ENCODE measurements at regions not wholly inside any gene's neighbourhood (a gene's known extent, or its start where the extent isn't known, plus 50 kb on each side); places are given as distances from the start of the nearest gene placed in this dataset.
"Not testable (repeated sequence)": the region's sequence is repeated elsewhere in the genome, so short reads cannot be mapped to it uniquely, and the experiment has no call there.

DNA sequence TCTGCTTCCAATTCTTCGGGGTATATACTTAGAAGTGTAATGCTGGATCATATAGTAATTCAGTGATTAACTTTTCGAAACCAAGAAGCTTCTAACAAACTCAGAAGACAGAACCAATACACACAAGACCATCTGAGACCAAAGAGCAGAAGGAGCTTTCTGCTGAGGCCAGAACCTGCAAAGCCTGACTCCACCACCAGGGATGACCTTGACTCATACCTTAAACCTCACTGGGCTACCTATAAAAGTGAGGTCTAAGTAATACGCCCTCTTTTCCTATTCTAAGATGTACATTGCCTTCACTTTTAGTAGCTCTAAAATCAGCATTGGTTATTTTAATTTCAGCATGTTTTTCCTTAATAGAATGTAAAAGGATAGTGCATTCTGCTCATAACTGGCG, 84.8 kb downstream of the FOXF2 start:
- intact Hi-C loops (cut with micrococcal nuclease) = no loop called here
- Mint-ChIP-seq H3K4me3 (no peak overlapping the region), H3K36me3 (ENCODE audit: low read depth) (no peaks in the 10 kb centered on the region), H3K9me3 (no peaks in the 10 kb centered on the region), H3K27ac (no peak overlapping the region), H3K4me1 (ENCODE audit: low read depth) (no peaks in the 10 kb centered on the region), H3K27me3 (no peaks in the 10 kb centered on the region)

DNA sequence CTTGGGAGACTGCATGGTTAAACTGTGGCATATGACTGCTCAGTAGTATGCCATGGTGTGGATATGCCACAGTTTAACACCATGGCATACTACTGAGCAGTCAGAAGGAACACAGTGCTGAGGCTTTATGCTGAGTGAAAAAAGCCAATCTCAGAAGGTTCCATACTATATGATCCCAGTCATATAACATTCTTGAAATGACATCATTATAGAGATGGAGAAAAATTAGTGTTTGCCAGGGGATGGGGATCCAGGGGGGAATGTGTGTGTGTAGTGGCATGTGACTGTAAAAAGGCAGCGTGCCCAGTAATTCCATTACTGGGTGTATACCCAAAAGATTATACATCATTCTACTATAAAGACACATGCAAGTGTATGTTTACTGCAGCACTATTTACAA, 85.8 kb downstream of the FOXF2 start:
- intact Hi-C loops (cut with micrococcal nuclease) = no loop called here
- no peaks in the 10 kb centered on the region for H3K27me3 Mint-ChIP-seq

DNA sequence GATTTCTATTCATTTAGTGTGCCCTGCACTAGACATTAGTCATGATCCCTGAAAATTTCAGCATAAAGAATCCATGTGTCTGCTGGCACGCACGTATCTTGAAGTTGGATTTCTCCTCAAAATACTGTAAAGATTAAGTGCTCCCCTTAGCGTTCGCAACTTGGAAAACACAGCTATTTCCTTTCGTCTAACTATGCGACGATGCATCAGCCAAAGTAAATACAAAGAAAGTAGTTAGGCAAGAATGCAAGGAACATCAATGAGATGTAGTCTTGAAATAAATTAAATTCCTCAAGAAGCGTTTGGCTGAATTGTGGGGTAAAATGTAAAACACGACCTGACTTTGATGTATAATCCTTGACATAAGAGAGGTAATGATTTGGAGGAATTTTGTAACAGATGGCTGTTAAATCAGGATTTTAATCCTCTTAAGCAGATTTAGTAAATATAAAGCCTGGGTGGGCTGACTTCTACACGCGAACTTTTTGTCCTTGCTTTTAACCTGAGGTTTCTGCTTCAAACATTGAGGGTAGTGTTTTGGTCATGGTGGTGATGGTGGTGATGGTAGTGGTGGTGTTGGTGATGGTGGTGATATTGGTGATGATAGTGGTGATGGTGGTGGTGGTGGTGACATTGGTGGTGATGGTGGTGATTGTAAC, 88.2 kb downstream of the FOXF2 start:
- Mint-ChIP-seq H3K27ac (no peak overlapping the region), H3K4me1 (ENCODE audit: low read depth) (peaks cover 5% of the 10 kb centered on the region), H3K4me3 (no peak overlapping the region), H3K9me3 (no peaks in the 10 kb centered on the region), H3K36me3 (ENCODE audit: low read depth) (no peaks in the 10 kb centered on the region), H3K27me3 (no peaks in the 10 kb centered on the region)
- intact Hi-C loops (cut with micrococcal nuclease) = no loop called here

More for the DNA sequence above, 85.8 kb downstream of the FOXF2 start:
- Mint-ChIP-seq H3K9me3 (no peaks in the 10 kb centered on the region), H3K4me3 (no peak overlapping the region), H3K36me3 (ENCODE audit: low read depth) (no peaks in the 10 kb centered on the region), H3K4me1 (ENCODE audit: low read depth) (no peaks in the 10 kb centered on the region), H3K27ac (no peak overlapping the region)

DNA sequence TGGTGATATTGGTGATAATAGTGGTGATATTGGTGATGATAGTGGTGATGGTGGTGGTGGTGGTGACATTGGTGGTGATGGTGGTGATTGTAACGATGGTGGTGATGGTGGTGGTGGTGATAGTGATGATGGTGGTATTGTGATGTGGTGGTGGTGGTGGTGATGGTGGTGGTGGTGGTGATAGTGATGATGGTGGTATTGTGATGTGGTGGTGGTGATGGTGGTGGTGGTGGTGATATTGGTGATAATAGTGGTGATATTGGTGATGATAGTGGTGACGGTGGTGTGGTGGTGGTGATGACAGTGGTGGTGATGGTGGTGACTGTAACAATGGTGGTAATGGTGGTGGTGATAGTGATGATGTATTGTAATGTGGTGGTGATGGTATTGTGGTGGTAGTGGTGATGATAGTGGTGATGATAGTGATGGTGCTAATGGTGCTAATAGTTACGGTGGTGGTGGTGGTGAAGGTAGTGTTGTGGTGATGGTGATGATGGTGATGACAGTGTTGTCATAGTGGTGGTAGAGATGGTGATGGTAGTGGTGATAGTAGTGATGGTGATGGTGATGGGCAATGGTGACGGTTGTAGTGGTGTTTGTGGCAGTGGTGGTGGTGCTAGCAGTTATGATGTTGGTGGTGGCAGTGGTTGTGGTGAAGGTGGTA, 88.9 kb downstream of the FOXF2 start:
- H3K27me3 Mint-ChIP-seq; H3K4me1 Mint-ChIP-seq (ENCODE audit: low read depth); H3K27ac Mint-ChIP-seq; H3K36me3 Mint-ChIP-seq (ENCODE audit: low read depth); H3K4me3 Mint-ChIP-seq; intact Hi-C loops (cut with micrococcal nuclease); H3K9me3 Mint-ChIP-seq: not testable (repeated sequence)

DNA sequence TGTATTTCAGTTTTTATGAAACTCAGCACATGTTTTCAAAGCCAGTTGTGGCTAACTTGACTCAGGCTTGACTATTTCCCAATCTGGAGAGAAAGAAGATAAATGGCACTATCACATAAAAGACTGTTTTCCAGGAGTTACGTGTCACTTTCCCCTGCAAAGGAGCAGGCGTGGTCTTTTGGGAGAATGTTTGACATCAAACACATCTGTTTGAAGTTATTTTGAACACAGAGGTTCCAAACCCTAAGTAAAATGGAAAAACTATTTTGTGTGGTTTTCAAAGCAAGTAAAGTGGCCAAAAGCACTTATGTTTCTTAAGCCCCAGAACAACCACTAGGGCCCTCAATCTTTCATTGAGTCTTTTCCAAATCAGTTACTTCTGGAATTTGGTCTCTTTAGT, 89.7 kb downstream of the FOXF2 start:
- no peak overlapping the region for H3K27ac Mint-ChIP-seq
- peaks cover 5% of the 10 kb centered on the region for H3K4me1 Mint-ChIP-seq (ENCODE audit: low read depth)
- H3K4me3 Mint-ChIP-seq = no peak overlapping the region
- no peaks in the 10 kb centered on the region for H3K27me3 Mint-ChIP-seq
- H3K9me3 Mint-ChIP-seq = no peaks in the 10 kb centered on the region
- intact Hi-C loops (cut with micrococcal nuclease) = no loop called here
- H3K36me3 Mint-ChIP-seq (ENCODE audit: low read depth) = no peaks in the 10 kb centered on the region

DNA sequence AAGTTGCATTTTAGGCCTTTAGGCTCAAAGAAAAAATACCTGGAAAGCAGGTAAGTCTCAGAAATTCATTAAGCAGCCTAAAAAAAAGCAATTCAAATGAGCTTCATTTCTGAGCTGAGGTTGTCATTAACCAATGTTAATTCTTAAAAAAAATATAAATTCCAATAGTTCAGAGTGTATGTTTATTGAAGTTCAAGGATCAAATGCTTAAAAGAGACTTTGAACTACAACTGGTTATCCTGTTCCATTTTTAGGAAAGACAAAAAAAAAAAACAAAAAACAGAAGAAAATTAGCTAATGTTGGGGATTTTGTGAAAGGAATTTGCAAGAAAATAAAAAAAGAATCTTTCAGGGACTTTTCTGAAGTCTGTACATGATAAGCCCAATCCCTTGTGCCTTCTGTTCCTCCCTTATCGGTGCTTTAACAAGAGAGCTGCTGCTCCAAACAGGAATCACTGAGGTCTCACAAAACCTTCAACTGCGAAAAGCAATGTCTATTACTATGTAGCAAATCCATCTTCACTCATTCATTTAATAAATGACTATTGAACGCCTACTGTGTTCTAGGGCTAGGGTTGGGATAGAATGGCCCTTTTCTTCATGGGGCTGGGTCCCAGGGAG, 90.3 kb downstream of the FOXF2 start:
- no peaks in the 10 kb centered on the region for H3K27me3 Mint-ChIP-seq
- no peaks in the 10 kb centered on the region for H3K36me3 Mint-ChIP-seq (ENCODE audit: low read depth)
- intact Hi-C loops (cut with micrococcal nuclease) = no loop called here
- H3K9me3 Mint-ChIP-seq = no peaks in the 10 kb centered on the region
- H3K27ac Mint-ChIP-seq = no peak overlapping the region
- peaks cover 5% of the 10 kb centered on the region for H3K4me1 Mint-ChIP-seq (ENCODE audit: low read depth)
- H3K4me3 Mint-ChIP-seq = no peak overlapping the region

DNA sequence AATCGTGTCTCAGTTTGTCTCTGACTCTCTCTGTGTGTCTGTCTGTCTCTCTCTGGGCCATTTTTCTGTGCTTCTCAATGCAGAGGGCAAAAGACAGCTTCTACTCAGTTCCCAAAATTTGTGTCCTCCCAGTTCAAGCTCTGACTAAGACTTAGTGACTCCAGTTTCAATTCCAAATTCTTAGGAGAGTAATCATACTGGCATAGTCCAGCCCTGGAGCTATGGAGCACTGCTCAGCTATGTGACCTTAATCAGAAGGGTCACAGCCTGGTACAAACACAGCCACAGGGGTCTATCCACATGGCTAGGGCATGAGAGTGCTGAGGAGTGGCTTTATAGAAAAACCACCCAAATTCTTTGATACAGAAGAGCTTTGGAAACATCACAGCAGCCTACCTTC, 91.9 kb downstream of the FOXF2 start:
- no peaks in the 10 kb centered on the region for H3K36me3 Mint-ChIP-seq (ENCODE audit: low read depth)
- H3K4me3 Mint-ChIP-seq = no peak overlapping the region
- intact Hi-C loops (cut with micrococcal nuclease) = no loop called here
- H3K4me1 Mint-ChIP-seq (ENCODE audit: low read depth) = peaks cover 5% of the 10 kb centered on the region
- no peaks in the 10 kb centered on the region for H3K9me3 Mint-ChIP-seq
- H3K27me3 Mint-ChIP-seq = peaks cover 1% of the 10 kb centered on the region
- no peak overlapping the region for H3K27ac Mint-ChIP-seq

DNA sequence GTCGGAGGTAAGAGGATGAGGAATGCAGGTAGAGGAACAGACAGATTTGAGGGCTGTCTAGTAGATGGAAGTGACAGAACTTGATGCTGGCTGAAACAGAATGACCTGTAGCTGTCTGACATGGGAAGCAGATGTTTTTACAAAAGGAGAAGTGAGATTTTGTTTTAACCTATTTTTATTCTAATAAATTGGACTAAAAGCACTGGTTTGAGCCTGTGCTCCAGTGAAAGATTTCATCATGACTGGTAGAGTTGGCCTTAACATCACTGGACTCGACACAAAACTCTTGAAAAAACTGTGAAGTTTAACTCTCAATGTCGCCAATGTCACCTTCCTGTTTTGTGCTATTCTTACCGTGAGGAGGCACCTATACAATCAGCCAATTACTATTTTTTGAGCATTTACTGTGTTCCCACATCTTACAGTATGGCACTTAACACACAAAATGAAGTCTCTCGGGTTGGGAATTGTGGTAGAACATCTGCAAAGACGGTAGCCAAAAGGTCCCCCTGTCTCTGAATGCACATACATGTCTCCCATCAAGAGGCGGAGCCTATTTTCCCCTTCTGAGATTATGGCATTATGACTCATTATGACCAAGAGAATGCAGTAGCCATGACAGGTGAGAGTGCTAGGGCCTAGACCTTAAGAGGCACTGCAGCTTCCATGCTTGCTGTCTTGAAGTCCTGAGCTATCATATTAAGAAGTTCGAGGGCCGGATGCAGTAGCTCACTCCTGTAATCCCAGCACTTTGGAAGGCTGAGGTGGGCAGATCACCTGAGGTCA, 93.2 kb downstream of the FOXF2 start:
- Mint-ChIP-seq H3K4me3 (no peak overlapping the region), H3K4me1 (ENCODE audit: low read depth) (peaks cover 5% of the 10 kb centered on the region), H3K27ac (no peak overlapping the region), H3K27me3 (peaks cover 1% of the 10 kb centered on the region), H3K9me3 (no peaks in the 10 kb centered on the region), H3K36me3 (ENCODE audit: low read depth) (no peaks in the 10 kb centered on the region)
- intact Hi-C loops (cut with micrococcal nuclease) = no loop called here

DNA sequence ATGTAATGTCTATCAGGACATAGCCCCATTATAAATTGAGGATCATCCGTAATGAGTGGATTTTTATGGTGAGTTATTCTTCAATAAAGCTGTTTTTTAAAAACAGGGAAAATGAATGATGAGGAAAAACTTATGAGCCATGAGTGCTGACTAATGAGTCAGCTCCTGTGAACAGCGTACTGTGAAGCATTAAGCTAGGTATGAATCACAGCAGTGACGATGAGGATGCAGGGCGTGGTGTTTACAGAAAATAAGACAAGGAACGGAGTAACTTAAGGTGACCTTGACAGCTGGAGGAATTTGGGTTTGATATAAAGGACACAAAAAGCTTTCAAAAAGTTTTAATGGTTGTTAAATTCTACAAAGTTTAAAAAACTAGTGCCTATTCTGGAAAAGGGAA, 96.3 kb downstream of the FOXF2 start:
- no peak overlapping the region for H3K4me3 Mint-ChIP-seq
- H3K9me3 Mint-ChIP-seq = no peaks in the 10 kb centered on the region
- H3K4me1 Mint-ChIP-seq (ENCODE audit: low read depth) = peaks cover 5% of the 10 kb centered on the region
- no peaks in the 10 kb centered on the region for H3K36me3 Mint-ChIP-seq (ENCODE audit: low read depth)
- peaks cover 1% of the 10 kb centered on the region for H3K27me3 Mint-ChIP-seq
- intact Hi-C loops (cut with micrococcal nuclease) = no loop called here
- H3K27ac Mint-ChIP-seq = no peak overlapping the region

DNA sequence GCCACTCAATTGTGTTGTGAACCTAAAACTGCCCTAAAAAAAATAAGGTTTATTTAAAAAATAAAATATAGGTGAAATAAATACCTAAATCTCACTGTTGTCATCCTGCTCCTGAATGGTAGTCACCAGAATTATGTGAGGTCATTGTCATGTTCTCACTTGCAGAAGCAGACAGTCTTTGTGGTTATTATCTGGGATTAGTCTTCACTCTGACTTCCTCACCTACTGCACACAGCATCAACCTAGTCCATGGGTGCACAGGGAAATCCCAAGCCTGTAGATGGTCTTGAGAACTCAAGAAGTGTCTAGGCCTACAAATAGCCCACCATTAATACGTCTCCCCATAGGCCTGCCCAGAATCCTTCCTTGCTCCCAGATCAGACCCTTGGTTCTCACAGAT, 97.0 kb downstream of the FOXF2 start:
- no peaks in the 10 kb centered on the region for H3K36me3 Mint-ChIP-seq (ENCODE audit: low read depth)
- peaks cover 1% of the 10 kb centered on the region for H3K27me3 Mint-ChIP-seq
- peaks cover 5% of the 10 kb centered on the region for H3K4me1 Mint-ChIP-seq (ENCODE audit: low read depth)
- no peak overlapping the region for H3K27ac Mint-ChIP-seq
- intact Hi-C loops (cut with micrococcal nuclease) = no loop called here
- no peaks in the 10 kb centered on the region for H3K9me3 Mint-ChIP-seq
- H3K4me3 Mint-ChIP-seq = no peak overlapping the region

DNA sequence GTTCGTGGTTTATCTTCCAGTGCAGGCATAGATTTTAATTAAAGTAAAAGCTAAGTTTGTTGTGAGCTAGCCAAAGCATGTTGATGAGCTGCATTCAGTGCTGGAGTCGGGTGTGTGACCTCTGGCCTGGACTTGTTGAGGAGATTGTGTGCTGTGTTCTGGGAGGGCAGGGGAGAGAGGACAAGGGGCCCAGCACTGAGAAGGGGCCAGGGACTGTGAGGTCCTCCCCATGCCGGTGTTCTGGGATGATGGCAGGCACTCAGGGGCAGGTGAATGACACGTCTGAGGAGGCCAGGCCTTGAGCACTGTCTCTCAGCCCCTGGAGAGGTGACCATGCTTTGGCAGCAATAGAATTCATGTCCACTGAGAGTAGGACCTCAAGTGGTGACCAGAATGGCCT, 97.9 kb downstream of the FOXF2 start:
- intact Hi-C loops (cut with micrococcal nuclease) = no loop called here
- Mint-ChIP-seq H3K4me1 (ENCODE audit: low read depth) (peaks cover 2% of the 10 kb centered on the region), H3K27me3 (peaks cover 1% of the 10 kb centered on the region), H3K4me3 (no peak overlapping the region), H3K9me3 (no peaks in the 10 kb centered on the region), H3K36me3 (ENCODE audit: low read depth) (no peaks in the 10 kb centered on the region), H3K27ac (no peak overlapping the region)

DNA sequence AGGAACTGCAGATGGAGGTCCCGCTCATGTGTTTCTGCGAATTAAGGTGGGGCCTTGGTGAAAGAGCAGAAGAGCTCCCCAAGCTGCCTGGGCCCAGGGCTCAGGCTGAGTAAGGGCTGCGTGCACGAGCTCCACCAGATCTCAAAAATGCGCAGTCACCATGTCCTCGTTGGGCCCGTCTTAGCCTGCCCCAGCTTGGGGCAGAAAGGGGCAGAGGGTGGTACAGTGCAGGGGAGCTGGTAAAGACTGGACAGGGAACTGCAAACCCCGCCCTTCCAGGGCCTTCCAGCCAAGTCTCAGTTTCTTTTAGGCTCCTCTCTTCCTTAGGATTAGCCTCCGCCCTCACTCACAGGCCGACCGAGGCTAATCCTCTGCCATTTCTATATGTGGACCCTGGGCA, 101.6 kb downstream of the FOXF2 start:
- no peaks in the 10 kb centered on the region for H3K27me3 Mint-ChIP-seq
- no peak overlapping the region for H3K4me3 Mint-ChIP-seq
- no peaks in the 10 kb centered on the region for H3K4me1 Mint-ChIP-seq (ENCODE audit: low read depth)
- H3K27ac Mint-ChIP-seq = no peak overlapping the region
- intact Hi-C loops (cut with micrococcal nuclease) = no loop called here
- H3K9me3 Mint-ChIP-seq = no peaks in the 10 kb centered on the region
- no peaks in the 10 kb centered on the region for H3K36me3 Mint-ChIP-seq (ENCODE audit: low read depth)

DNA sequence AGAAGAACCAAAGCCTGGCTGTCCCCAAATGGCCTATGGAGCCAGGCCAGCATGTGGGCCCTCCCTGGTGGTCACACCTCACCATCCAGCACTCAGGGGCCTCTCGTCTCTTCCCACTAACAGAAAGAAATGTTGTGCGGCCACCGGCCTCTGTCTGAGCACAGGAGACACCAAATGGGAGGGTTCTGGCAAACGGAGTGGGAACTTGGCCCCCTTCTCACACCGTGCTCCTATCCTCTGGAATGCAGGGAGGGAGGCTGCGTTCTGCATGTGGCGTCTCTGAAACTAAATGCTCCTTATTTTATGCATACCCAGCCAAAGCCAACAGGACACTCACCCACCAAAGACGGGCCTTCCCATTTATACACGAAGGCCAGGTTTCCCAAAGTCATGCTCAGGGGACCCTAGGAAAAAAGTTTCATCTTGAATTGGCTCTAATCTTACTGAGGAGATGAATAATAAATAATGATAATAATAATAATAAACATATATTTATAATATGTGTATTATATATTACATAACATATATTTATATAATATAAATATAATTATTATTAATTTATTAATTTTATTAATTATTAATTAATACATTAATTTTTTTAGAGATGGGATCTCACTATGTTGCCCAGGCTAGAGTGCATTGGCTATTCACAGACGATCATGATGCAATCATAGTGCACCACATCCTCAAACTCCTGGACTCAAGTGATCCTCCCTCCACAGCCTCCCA, 102.4 kb downstream of the FOXF2 start:
- no peaks in the 10 kb centered on the region for H3K9me3 Mint-ChIP-seq
- intact Hi-C loops (cut with micrococcal nuclease) = no loop called here

DNA sequence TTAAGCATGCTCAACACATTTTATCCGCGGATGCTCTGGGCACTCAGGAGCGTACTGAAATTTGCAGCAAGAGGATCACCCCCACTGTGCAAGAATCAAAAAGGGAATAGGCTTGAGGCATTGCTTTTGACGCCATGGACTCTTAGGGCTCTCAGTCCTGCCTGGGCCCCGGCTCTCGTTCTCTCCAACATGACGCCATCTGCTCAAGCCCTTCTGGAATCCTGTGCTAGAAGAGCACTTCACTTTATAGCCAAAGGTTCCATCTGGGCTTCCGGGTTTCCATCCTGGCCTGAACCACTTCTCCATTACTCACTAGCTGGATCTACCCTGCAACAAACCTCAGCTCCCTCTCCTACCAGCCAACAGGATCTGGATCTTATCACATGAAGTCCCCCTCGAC, 105.3 kb downstream of the FOXF2 start:
- no peaks in the 10 kb centered on the region for H3K36me3 Mint-ChIP-seq (ENCODE audit: low read depth)
- intact Hi-C loops (cut with micrococcal nuclease) = no loop called here
- H3K27ac Mint-ChIP-seq = no peak overlapping the region
- H3K9me3 Mint-ChIP-seq = no peaks in the 10 kb centered on the region
- H3K4me3 Mint-ChIP-seq = no peak overlapping the region
- no peaks in the 10 kb centered on the region for H3K27me3 Mint-ChIP-seq
- no peaks in the 10 kb centered on the region for H3K4me1 Mint-ChIP-seq (ENCODE audit: low read depth)

More for the DNA sequence above, 102.4 kb downstream of the FOXF2 start:
- H3K27me3 Mint-ChIP-seq = no peaks in the 10 kb centered on the region
- no peaks in the 10 kb centered on the region for H3K36me3 Mint-ChIP-seq (ENCODE audit: low read depth)
- no peak overlapping the region for H3K4me3 Mint-ChIP-seq
- H3K4me1 Mint-ChIP-seq (ENCODE audit: low read depth) = no peaks in the 10 kb centered on the region
- H3K27ac Mint-ChIP-seq = no peak overlapping the region
